IMR-90 (cell line): ENCODE measurements at regions not wholly inside any gene's neighbourhood (a gene's known extent, or its start where the extent isn't known, plus 50 kb on each side); places are given as distances from the start of the nearest gene placed in this dataset.

Experiments used
- ATAC-seq: fragments of 200-7000 bp; cut with Tn5 transposase; 2 replicates; pipeline ENCODE4 v1.9.1; 2020; ENCODE audit warnings: low read depth, mild to moderate bottlenecking, moderate library complexity
- BruUV-seq: library from RNA; stranded (reverse); fragments of 400-500 nt; replicated peaks from 2 replicates; lab custom pipeline; 2021; lab: Mats Ljungman, UMichigan
- CTCF ChIA-PET: fragments of 300-600 bp; formaldehyde crosslinking; extraction: SDS; loops from one replicate; lab custom pipeline; 2021; ENCODE audit warnings: antibody characterized with exemption; lab: Yijun Ruan, JAX
- POLR2A ChIA-PET: fragments of 300-600 bp; sonication (Branson Sonifier 250); formaldehyde crosslinking; loops from one replicate; lab custom pipeline; 2022; ENCODE audit warnings: antibody characterized with exemption; ENCODE audit not compliant: unreplicated experiment; lab: Charles Lee
- DNase-seq: peaks from one replicate; pipeline ENCODE4 v3.0.0; 2013
- H2AFZ ChIP-seq: replicated peaks from 2 replicates; pipeline ENCODE3; 2013; ENCODE audit warnings: low read length, mild to moderate bottlenecking; ENCODE audit not compliant: poor library complexity
- H2AK5ac ChIP-seq: 2 replicates; pipeline ENCODE4 v1.6.1; 2013; ENCODE audit warnings: low read depth, low read length, inconsistent platforms
- H2AK9ac ChIP-seq: replicated peaks from 2 replicates; pipeline ENCODE3; 2013; ENCODE audit warnings: mild to moderate bottlenecking, low read depth, low read length, moderate library complexity; ENCODE audit not compliant: poor library complexity
- H2BK120ac ChIP-seq: 2 replicates; pipeline ENCODE4 v1.6.1; 2013; ENCODE audit warnings: low read depth, low read length, inconsistent platforms
- H2BK15ac ChIP-seq: 3 replicates; pipeline ENCODE4 v1.6.1; 2013; ENCODE audit warnings: low read depth, low read length, inconsistent platforms
- H2BK20ac ChIP-seq: 2 replicates; pipeline ENCODE4 v1.6.1; 2013; ENCODE audit warnings: low read depth, mild to moderate bottlenecking, inconsistent platforms, low read length, moderate library complexity
- H2BK5ac ChIP-seq: 2 replicates; pipeline ENCODE4 v1.6.1; 2013; ENCODE audit warnings: mild to moderate bottlenecking, low read depth, low read length, inconsistent platforms; ENCODE audit not compliant: poor library complexity, severe bottlenecking
- H3K14ac ChIP-seq: replicated peaks from 2 replicates; pipeline ENCODE4 v1.6.1; 2013; ENCODE audit warnings: low read depth, low read length, inconsistent platforms
- H3K18ac ChIP-seq: 2 replicates; pipeline ENCODE4 v1.6.1; 2013; ENCODE audit warnings: low read depth, low read length, control low read depth
- H3K23ac ChIP-seq: 2 replicates; pipeline ENCODE4 v1.6.1; 2013; ENCODE audit warnings: low read depth, low read length, inconsistent platforms
- H3K27ac ChIP-seq: 2 replicates; pipeline ENCODE4 v1.5.1; 2013; ENCODE audit warnings: mild to moderate bottlenecking, control low read depth, low read length; ENCODE audit not compliant: insufficient read depth
- H3K27me3 ChIP-seq: 2 replicates; pipeline ENCODE4 v1.6.1; 2013; ENCODE audit warnings: low read length; ENCODE audit not compliant: control insufficient read depth, insufficient read depth
- H3K36me3 ChIP-seq: 2 replicates; pipeline ENCODE4 v1.6.1; 2013; ENCODE audit warnings: low read length, mixed read lengths; ENCODE audit not compliant: control insufficient read depth, insufficient read depth
- H3K4ac ChIP-seq: 2 replicates; pipeline ENCODE4 v1.6.1; 2013; ENCODE audit warnings: low read depth, low read length, inconsistent platforms
- H3K4me1 ChIP-seq: 2 replicates; pipeline ENCODE4 v1.6.1; 2013; ENCODE audit warnings: low read length, mixed read lengths; ENCODE audit not compliant: control insufficient read depth, insufficient read depth
- H3K4me2 ChIP-seq: 2 replicates; pipeline ENCODE4 v1.6.1; 2013; ENCODE audit warnings: low read depth, mild to moderate bottlenecking, control low read depth, low read length, moderate library complexity
- H3K4me3 ChIP-seq: 2 replicates; pipeline ENCODE4 v1.5.1; 2013; ENCODE audit warnings: low read depth, mild to moderate bottlenecking, control low read depth, low read length, moderate library complexity; ENCODE audit not compliant: insufficient read depth
- H3K56ac ChIP-seq: 2 replicates; pipeline ENCODE4 v1.6.1; 2013; ENCODE audit warnings: low read length, inconsistent platforms; ENCODE audit not compliant: insufficient read depth; ENCODE audit errors: extremely low read depth
- H3K79me1 ChIP-seq, 2 experiments: 2 replicates each; pipeline ENCODE4 v1.6.1; 2013; ENCODE audit warnings: low read length in 2 of 2, inconsistent platforms in 1 of 2, low read depth in 1 of 2
- H3K9ac ChIP-seq: 2 replicates; pipeline ENCODE4 v1.6.1; 2013; ENCODE audit warnings: low read depth, low read length, control low read depth
- H3K9me1 ChIP-seq: 2 replicates; pipeline ENCODE4 v1.6.1; 2013; ENCODE audit warnings: low read length, inconsistent platforms; ENCODE audit not compliant: insufficient read depth
- H3K9me3 ChIP-seq: 2 replicates; pipeline ENCODE4 v1.6.1; 2013; ENCODE audit warnings: low read length; ENCODE audit not compliant: control insufficient read depth, insufficient read depth
- H4K20me1 ChIP-seq: 2 replicates; pipeline ENCODE4 v1.6.1; 2013; ENCODE audit warnings: low read length, inconsistent platforms; ENCODE audit not compliant: insufficient read depth
- H4K5ac ChIP-seq: 2 replicates; pipeline ENCODE4 v1.6.1; 2013; ENCODE audit warnings: mild to moderate bottlenecking, low read depth, low read length, control low read depth
- H4K8ac ChIP-seq, 2 experiments: 2 replicates each; pipeline ENCODE4 v1.6.1; 2013; ENCODE audit warnings: low read depth in 2 of 2, low read length in 2 of 2, control low read depth in 1 of 2, inconsistent platforms in 1 of 2
- H4K91ac ChIP-seq: 2 replicates; pipeline ENCODE4 v1.6.1; 2013; ENCODE audit warnings: low read depth, low read length, inconsistent platforms; ENCODE audit not compliant: insufficient read depth
- BHLHE40 ChIP-seq: fragments of 150-350 bp; IDR thresholded peaks from 2 replicates; pipeline ENCODE4 v1.6.1; 2016; ENCODE audit warnings: mild to moderate bottlenecking, low read depth, low read length
- CHD1 ChIP-seq: IDR thresholded peaks from 2 replicates; pipeline ENCODE4 v1.6.1; 2012; ENCODE audit warnings: low read depth, low read length, improper control_type of control experiment
- ELK1 ChIP-seq: fragments of 150-350 bp; IDR thresholded peaks from 2 replicates; pipeline ENCODE4 v1.6.1; 2016; ENCODE audit warnings: low read depth, mild to moderate bottlenecking, low read length, moderate library complexity, borderline replicate concordance
- MAFK ChIP-seq: IDR thresholded peaks from 2 replicates; pipeline ENCODE4 v1.6.1; 2012; ENCODE audit warnings: low read depth, low read length, improper control_type of control experiment
- MAZ ChIP-seq: IDR thresholded peaks from 2 replicates; pipeline ENCODE4 v1.6.1; 2012; ENCODE audit warnings: low read depth, mild to moderate bottlenecking, low read length, improper control_type of control experiment, moderate library complexity, borderline replicate concordance
- MXI1 ChIP-seq: IDR thresholded peaks from 2 replicates; pipeline ENCODE4 v1.6.1; 2012; ENCODE audit warnings: low read depth, mild to moderate bottlenecking, low read length, moderate library complexity, borderline replicate concordance
- POLR2A ChIP-seq: IDR thresholded peaks from 2 replicates; pipeline ENCODE4 v1.6.1; 2012; ENCODE audit warnings: mild to moderate bottlenecking, low read depth, low read length
- RFX5 ChIP-seq: IDR thresholded peaks from 2 replicates; pipeline ENCODE4 v1.8.0; 2012; ENCODE audit warnings: low read depth, mild to moderate bottlenecking, low read length, moderate library complexity
- SMC3 ChIP-seq: fragments of 150-350 bp; IDR thresholded peaks from 2 replicates; pipeline ENCODE4 v1.6.1; 2016; ENCODE audit warnings: low read depth, mild to moderate bottlenecking, antibody characterized with exemption, low read length, moderate library complexity
- USF2 ChIP-seq: fragments of 150-350 bp; IDR thresholded peaks from 2 replicates; pipeline ENCODE4 v1.6.1; 2017; ENCODE audit warnings: mild to moderate bottlenecking, antibody characterized with exemption, low read length, low read depth
- WGBS, 2 experiments: methylation state at CpG; one replicate each; pipeline versions ENCODE4 v1.1.5 to v1.1.7; 2013; ENCODE audit warnings: missing lambda C conversion rate in 2 of 2; ENCODE audit not compliant: insufficient read length in 1 of 2; ENCODE audit errors: extremely low coverage in 2 of 2; 5-methylcytosine and 5-hydroxymethylcytosine counted together
- dilution Hi-C: fragments of 300-500 bp; cut with HindIII; formaldehyde crosslinking; loops from one replicate; pipeline ENCODE4 v1.14.3; 2018; ENCODE audit warnings: low sequenced_read_pairs; ENCODE audit not compliant: unreplicated experiment
- in situ Hi-C: fragments of 300-500 bp; cut with MboI; formaldehyde crosslinking; loops from 3 replicates; pipeline ENCODE4 v1.14.3; 2019; ENCODE audit warnings: low sequenced_read_pairs, inconsistent platforms, mixed read lengths
- intact Hi-C: fragments of 100-400 bp; cut with micrococcal nuclease; formaldehyde crosslinking; loops from 2 replicates; pipeline ENCODE4 v1.10.0; 2022

- peaks cover 4% of the 10 kb centered on the region; the same call in 1 of the 2 replicates for H3K4me1 ChIP-seq
- 80% methylated on average over 1 of the region's 1 CpG; no CpG with 5 or more reads in 1 of the 2 experiments for WGBS, 2 experiments
- ChIA-PET CTCF (no interaction called here), POLR2A (no interaction called here)
- DNase-seq: no peak
- no peak overlapping the region for H3K56ac ChIP-seq
- H2BK20ac ChIP-seq: no peak overlapping the region
- H2AFZ ChIP-seq: no peak overlapping the region
- no peaks in the 10 kb centered on the region for H3K9me1 ChIP-seq
- no peaks in the 10 kb centered on the region for H4K20me1 ChIP-seq
- no peak overlapping the region for H4K8ac ChIP-seq
- H3K4me2 ChIP-seq: no peak overlapping the region
- H4K91ac ChIP-seq: no peak overlapping the region
- no peaks in the 10 kb centered on the region for H3K27me3 ChIP-seq
- H2AK5ac ChIP-seq: no peak overlapping the region
- H4K5ac ChIP-seq: no peak overlapping the region
- H3K23ac ChIP-seq: no peak overlapping the region
- H2BK120ac ChIP-seq: no peak overlapping the region
- TF ChIP-seq BHLHE40: no peak
- TF ChIP-seq CHD1: no peak
- no peak for TF ChIP-seq RFX5
- no peak for TF ChIP-seq USF2
- no peak for TF ChIP-seq MAFK
- no peak for TF ChIP-seq MXI1
- TF ChIP-seq SMC3: no peak
- no peak for TF ChIP-seq POLR2A
- no peak for TF ChIP-seq ELK1
- TF ChIP-seq MAZ: no peak
- BruUV-seq: no TSS peak
- ATAC-seq: no peak
- H2AK9ac ChIP-seq: no peak overlapping the region
- H3K14ac ChIP-seq: no peak overlapping the region
- H3K18ac ChIP-seq: no peak overlapping the region
- H3K9me3 ChIP-seq: no peaks in the 10 kb centered on the region
- H3K4ac ChIP-seq: no peak overlapping the region
- no peaks in the 10 kb centered on the region; a peak in 1 of 4 replicates for H3K79me1 ChIP-seq
- H3K4me3 ChIP-seq: no peak overlapping the region
- H3K36me3 ChIP-seq: no peaks in the 10 kb centered on the region
- H2BK5ac ChIP-seq: no peak overlapping the region
- H3K9ac ChIP-seq: no peak overlapping the region
- intact Hi-C loops (no loop called here), in situ Hi-C loops (no loop called here), dilution Hi-C loops (no loop called here)
- H3K27ac ChIP-seq: no peak overlapping the region
- no peak overlapping the region for H2BK15ac ChIP-seq
Measured at GRCh38 chr3:74538669-74539068, 75.8 kb downstream of the CNTN3 start.
